Fibroblast of skin of left quadriceps (primary cell): ENCODE measurements at regions not wholly inside any gene's neighbourhood (a gene's known extent, or its start where the extent isn't known, plus 50 kb on each side); places are given as distances from the start of the nearest gene placed in this dataset.
"Not testable (repeated sequence)": the region's sequence is repeated elsewhere in the genome, so short reads cannot be mapped to it uniquely, and the experiment has no call there.

Experiments used
- DNase-seq, 2 experiments: peaks; one replicate each; pipeline ENCODE4 v3.0.0-alpha.2; 2013; ENCODE audit warnings: low read depth in 2 of 2

DNA sequence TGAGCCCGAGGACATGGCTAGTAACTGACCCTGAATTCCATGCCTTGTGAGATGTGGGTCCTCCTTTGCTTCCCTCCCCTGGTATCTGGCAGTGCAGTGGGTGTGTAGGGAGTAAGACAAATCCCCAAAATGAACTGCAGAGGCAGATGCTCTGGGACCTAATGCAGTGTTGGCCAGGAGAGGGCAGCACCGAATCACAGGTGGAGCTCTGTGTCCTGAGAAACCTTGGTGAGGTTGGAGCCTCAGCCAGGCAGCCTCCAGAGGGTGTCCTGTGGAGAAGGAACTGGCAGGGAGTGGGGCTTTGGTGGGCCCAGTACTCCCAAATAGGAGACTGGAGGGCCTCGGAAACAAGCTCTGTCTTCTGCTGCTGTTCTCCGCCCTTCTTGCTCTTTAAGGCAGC lies 209.9 kb downstream of the CCNG2 start:
- DNase-seq, result not testable (repeated sequence)

DNA sequence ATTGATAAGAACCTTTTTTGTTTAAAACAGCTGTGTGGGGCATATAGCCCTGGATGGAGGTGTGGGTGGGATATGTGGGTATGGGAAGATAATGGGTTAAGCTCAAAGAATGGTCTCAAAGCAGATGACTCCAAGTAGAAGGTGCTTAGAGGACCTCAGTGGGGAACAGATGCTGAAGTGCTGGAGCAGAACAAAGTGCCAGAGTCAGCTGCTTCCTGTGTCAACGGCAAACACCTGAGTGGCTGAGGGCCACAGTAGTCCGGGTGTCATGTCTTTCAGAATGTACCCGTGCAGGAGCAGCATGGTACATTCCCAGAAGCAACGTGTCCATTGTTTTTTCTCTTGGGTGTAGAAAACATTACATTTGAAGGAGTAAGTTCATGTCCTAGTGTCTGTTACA lies 210.6 kb downstream of the CCNG2 start:
- no peak for DNase-seq

DNA sequence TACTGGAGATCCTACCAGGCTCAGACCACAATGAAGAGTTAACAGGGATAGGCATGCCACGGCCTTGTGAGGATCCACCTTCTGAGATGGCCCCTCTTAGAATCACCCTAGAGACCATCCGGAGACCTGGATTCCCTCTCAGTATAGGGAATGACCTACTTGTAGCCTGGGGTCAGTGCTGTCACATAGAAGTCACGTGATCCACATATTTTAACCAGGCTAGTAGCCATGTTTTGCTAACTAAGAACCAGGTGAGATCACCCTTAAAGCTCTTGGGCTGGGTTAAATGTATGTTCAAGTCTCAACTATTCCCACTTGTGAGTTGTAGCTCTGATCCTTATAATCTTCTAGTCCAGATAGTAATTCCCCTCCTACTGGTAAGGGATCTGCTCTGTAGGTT lies 215.4 kb downstream of the CCNG2 start:
- no peak for DNase-seq

DNA sequence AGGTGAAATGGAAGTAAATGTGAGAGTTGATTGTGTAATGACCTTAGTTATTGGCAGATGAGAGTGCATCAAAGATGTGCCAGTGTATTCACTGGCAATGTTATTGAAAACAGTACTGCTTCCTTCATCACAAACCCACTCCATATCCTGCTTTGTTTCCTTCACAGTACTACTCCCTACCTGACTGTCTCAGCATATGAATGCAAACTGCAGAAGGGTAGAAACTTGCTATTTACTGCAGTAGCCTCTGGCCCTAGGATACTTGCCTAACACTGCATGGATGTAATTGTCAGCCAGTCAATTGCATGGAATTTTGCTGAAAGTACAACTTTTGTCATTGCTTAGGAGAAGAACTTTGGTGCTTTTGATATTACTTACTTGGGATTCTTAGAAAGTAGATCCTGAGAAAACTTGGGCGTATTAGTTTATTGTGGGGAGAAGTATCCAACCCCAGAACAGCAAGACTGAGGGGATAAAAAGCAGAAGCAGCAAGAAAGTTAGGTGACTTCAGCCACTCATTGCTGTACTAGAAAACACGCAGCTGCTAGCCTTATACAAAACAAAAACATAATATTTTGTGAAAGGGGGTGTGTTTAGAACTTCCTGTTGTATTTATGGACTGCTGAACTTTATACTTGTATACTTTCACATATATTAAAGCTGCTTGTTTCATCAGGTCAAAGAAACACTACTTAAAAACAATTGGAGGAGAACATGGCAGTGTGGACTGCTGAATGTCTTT lies 219.0 kb downstream of the CCNG2 start:
- DNase-seq, result no peak

DNA sequence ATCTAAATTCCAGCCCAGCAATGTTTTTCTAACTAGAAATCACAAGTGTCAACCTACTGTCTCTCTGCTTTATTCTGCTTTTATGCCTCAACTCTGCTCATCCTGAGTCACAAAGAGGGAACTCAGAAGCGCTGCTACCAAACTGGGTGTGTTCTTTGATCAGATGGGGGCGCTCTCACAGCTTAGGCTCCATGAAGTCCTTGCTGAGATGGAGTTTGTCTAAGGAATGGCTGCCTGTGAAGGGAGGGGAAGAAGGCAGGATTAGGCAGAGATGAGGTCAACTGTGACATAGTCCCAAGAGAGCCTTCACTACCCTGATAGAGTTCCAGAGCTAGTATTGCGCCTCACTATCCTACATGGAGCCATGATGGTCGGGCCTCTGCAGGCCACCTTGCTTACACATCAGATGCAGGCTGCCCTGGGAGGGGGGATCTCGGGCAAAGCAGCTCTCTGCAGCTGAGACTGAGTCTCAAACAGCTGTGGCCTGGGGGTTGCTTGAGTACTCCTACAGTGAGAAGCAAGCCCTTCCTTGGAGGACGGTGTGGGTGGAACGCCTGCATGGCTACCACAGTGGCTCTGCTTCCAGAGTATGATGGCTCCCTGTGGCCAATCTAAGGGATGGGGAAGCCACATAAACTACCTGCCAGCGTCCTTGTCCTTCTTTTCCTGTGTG lies 219.9 kb downstream of the CCNG2 start:
- DNase-seq, result no peak

DNA sequence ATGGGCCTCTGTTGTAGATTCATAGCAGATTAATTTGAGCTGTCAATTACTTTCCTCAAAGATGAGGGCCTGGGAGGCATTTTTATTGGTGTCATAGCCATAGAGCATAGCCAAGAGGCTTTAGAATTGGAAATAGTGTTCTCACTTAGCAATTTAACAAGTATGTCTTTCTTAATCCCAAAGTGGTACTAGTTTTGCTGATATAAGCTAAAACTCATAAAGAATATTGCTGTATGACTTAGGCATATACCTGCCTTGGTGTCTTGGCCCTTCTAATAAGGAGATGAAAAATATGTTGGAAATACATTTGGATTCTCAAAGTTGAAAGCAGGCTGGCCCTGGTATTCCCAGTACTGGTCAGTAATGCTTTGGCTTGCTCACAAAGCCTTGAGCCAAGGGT lies 221.5 kb upstream of the CXCL13 start:
- no peak for DNase-seq

DNA sequence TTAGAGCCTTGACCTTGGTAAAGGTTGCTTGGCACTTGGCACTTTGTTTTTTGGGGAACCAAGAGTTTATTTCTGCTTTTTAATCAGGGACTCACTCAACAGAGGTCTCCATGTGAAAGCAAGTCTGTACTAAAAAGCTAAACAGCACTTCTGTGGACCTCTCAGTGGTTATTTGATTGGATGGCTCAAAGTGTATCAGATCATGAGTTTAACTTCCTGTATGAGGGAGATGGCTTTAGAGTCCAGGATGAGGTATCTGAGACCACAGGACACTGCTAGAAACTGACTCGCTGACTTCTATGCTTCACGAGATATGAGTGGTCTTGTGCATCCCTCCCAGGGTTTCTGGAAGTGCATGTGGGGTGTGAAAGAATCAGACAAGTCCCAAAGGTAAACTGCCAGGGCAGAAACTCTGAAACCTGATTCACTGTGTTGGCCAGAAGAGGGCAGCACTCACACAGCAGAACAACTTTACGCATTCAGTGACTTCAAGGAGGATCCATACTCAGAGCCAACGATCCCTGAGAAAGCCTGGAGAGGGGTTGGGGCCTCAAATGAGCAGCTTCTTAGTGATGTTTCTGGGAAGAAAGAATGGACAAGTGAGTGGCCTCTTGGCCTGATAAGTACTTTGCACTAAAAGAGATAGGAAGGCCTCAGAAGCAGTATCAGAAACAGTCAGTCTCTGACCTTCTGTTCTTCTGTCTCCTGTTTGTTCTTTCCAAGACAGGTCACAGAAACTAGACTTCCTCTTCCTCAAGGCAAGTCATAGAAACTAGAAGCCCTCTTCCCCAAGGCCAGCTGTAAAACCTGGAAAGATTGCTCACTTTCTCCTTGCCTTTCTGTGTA lies 220.3 kb upstream of the CXCL13 start:
- peak; percentile 33 to 35 for DNase-seq

DNA sequence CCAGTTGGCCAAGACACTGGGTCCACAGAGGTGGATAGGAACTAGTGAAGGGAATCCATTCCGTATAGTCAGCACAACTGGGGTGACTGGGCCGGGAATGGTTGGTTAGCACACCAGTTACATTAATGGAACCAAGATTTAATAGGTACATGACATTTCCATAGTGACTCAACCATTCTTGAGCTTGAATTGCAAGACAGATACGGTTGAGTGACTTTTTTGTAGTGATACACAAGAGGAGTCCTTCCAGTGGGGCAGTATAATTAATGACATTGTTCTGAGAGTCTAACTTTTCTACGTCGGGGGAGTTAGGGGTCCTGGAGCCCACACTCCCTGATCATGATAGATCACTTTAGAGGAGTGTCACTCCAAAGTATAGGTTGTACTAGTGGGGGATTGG lies 211.6 kb upstream of the CXCL13 start:
- no peak for DNase-seq

DNA sequence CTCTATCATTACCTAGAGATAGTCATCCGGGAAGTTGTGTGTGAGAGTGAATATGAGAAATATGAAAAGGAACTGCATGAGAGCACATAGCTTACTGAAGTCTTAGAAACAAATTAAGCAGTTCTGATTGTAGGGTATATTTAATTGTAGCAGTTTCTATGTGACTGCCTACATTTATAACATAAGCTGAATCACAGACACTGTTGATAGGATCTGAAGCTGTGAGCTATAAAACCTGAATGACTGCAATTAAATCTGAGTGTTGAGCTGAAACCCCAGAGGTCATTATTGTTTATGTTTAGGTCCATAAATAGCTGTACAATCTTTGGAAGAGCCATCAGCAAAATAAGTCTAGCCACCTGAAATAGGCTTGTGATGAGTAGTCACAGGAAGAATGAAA lies 210.1 kb upstream of the CXCL13 start:
- DNase-seq, result no peak

DNA sequence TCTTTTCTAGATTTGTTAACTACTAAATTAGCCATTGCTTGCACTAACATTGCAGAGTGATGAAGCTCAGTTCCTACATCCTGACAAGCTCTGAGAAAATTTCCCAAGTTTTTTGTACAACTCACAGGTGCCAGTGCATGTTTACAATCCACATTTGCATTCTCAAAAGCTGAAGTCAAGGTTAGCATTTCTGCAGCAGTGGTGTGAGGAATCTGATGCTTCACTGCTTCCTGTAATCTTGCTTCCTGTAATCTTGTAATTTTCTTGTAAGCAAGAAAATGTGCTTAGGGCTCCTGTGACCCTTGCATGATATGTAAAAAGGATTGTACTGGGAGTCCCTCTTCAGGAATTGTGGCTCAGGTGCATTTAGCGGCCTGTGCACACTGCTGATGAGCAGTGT lies 207.4 kb upstream of the CXCL13 start:
- no peak for DNase-seq

DNA sequence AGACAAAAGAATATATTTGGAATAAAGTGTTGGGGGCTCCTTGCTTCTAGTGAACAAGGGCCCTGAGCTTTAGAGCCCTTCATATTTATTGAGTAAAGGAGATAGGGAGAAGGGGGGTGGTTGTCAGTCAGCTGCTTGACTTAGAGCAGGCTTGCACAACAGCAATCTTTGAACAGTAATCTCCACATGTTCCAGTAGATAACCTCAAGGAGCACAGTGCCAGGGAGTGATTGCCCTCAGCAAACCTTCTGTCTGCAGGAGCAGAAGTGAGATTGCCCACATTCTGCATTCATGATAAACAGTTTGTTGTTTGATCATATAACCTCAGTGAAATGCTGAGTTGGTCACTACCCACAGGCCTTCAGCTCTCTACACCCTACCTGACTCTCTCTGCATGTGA lies 205.8 kb upstream of the CXCL13 start:
- no peak for DNase-seq

DNA sequence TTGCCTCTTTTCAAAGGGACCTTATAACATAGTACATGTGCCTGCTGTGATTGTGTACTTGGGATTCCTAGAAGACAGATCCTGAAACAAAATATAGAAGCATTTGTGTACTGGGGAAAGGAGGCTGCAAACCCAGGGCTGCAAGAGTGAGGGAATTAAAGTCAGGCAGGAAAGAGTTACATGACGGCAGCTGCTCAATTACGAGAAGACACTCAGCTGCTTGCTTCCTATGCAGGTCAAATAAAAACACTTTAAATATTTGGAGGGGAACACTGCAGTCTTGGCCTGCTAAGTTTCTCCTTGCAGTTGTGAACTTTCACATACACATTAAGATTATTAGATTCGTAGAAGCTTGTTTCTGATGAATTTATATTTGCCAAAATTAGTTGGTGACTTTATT lies 191.9 kb upstream of the CXCL13 start:
- DNase-seq, result no peak

DNA sequence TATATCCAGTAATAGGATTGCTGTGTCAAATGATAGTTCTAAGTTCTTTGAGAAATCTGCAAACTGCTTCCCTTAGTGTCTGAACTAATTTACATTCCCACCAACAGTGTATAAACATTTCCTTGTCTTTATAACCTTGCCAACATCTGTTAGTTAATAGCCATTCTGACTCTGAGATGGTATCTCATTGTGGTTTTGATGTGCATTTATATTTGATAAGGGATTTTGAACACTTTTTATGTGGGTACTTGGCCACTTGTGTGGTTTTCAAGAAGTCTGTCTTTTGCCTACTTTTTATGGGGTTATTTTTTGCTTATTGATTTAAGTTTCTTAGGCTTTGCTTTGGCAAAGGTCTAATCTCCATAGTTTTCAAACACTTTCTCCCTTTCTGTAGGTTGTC lies 189.9 kb upstream of the CXCL13 start:
- no peak for DNase-seq

DNA sequence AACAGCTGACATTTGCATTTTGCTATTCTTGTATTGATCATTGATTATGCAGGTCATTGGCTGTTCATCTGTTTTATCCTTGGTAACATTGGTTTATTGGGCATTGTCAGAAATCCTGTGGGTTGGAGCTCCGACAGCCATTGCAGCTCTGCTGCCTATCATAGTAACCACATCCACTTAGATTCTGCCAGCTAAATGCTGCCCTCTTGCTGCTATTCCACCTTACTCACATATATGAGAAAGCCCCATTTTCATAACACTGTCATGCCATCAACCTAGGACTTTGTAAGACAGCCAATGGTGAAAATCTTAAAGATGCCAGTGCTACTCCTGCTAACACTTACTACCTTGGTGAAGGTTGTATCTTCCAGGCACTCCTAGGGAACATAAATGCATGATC lies 187.3 kb upstream of the CXCL13 start:
- DNase-seq, result no peak

DNA sequence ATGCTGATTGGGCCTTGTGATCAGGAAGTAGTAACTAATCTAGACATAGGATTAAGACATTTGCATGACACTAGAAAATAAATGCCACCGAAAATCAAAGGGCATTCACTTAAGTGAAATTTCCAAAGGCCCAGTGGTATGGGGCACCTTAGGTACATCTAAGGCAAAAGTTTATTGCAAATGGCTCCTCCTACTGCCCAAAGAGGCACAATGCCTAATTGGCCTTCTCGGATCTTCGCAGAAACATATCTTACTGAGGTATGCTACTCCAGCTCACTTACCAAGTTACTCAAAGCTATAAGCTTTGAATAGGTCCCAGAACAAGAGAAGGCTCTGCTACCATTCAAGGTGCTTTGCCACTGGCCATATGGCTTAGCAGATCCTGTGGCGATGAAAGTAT lies 174.8 kb upstream of the CXCL13 start:
- DNase-seq, result no peak

DNA sequence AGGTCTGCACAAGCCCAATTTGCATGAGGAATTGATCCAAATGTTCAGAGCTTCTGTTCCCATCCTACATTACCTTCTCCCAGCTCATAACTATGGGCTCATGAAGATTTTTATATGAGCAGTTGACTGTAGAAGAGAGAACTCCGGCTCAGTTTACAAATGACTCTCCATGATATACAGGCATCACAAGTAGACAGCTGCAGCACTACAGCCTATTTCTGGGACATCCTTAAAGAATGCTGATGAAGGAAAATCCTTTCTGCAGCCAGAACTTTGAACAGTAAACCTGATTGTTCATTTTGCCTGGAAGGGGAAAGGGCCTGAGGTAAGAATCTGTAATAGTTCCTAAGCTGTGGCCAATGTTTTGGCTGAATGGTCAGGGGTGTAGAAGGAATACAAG lies 174.1 kb upstream of the CXCL13 start:
- no peak for DNase-seq

DNA sequence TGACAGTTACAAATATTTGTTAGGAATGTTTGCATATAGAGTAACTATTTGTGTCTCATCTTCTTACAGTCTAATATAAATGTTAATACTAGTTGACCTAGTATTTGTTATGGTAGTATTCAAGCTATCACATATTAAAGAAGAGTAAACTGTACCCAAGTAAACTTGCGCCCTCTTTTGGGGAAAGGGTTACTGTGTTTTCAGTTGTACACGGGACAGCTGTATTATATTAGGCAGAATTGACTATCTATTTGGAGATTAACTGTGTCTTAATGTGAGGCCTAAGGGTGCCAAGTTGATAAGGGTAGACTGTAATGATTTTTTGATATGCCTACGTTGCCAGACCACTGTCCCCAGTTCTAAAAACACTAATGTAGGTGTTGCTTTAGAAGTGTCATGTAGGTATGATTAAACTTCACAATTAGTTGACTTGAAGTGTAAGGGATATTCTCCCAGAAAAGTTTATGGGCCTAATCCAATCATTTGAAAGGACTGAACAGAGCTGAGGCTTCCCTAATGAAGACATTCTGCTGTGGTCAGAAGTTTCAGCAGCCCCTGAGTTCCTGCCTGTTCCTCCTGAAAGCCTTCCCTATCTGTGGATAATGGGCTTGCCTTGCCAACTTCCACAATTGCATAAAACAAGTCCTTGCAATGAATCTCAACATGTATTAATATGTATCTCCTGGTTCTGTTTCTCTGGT lies 172.8 kb upstream of the CXCL13 start:
- DNase-seq, result no peak

DNA sequence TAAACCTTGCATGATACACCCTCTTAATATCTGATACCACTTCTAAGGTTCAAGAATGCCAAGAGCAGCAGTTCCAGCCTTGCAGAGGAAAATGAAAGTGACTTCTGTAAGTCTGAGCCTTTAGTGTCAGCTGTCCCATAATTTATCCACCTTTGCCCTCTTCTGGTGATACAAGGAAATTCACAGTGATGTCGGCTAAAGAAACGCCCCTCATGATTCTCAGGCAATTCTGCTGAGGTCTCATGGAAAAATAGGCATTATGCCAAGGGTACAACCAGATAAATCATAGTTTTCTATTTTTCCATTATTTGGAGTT lies 172.2 kb upstream of the CXCL13 start:
- DNase-seq, result peak; percentile 3

DNA sequence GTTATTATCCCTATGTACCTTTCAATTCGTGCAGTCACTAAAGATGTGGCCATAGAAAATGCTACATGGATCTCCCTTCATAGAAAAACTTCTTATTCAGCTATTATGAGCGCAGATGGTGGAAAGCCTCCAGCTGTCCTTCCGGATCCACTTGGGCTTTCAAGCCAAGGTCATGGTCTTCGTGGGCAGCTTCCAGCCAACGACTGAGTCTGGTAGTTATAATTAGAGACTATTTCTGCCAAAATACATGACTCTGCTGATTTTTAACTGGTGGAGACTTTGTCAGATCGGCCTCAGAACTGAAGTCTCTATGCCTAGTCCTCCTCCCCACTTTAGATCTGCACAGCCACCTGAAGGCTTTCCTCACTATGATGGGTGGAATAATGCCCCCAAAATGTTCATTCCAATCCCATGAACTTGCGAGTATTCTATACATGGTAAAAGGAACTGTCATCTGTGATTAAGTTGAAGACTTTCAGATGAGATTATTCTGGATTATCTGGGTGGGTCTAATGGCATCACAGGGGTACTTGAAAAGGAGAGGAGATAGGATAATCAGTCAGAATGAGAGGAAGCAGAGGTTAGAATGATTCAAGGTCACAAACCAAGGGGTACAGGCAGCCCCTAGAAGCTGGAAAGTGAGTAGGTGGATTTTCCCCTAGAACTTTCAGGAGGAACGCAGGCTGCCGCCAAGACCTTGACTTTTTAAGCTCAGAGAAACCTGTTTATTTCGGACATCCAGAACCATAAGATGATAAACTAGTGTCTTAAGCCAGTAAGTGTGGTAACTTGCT lies 171.1 kb upstream of the CXCL13 start:
- no peak for DNase-seq

DNA sequence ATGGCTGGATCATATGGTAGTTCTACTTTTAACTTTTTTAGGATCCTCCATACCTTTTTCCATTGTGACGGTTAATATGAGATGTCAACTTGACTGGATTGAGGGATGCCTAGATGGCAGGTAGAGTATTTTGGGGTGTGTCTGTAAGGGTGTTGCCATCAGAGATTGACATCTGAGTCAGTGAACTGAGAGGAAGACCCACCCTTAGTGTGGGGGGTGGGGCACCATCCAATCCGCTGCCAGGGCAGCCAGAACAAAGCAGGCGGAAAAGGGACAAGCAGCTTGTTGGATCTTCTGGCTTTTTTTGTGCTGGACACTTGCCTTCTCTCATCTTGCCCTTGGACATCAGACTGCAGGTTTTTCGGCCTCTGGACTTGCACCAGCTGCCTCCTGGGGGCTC lies 168.5 kb upstream of the CXCL13 start:
- DNase-seq, result no peak

DNA sequence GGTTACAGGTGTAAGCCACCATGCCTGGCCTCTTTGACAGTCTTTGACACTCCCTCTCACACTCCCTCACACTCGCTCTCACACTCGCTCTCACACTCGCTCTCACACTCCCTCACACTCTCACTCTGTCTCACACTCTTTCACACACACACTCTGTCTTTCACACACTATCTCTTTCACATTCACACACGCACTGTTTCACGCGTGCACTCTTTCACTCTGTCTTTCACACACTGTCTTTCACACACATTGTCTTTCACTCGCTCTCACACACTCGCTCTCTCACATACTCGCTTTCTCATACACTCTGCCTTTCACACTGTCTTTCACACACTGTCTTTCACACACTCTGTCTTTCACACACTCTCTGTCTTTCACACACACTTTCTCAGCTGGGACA lies 167.1 kb upstream of the CXCL13 start:
- no peak for DNase-seq

DNA sequence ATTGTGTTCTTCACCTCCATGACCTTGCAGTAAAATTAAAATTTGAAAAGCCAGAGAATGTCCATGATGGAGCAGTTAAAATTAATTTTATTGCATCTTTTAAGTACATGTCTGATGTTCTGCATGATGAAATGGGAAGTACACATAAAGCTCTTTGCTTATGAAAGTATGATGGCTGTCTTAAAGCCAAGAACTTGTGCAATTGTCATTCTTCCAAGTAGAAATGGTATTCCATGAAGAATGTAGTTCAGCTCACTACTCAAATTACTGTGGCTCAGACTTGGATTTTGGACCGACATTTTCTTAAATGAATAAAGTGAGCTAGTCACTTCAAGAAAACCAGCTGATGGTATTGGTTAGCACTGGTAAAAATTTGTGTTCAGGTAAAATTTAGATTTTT lies 161.7 kb upstream of the CXCL13 start:
- DNase-seq, result peak; percentile 9 to 25
